GM10847 (cell line): ENCODE measurements at regions not wholly inside any gene's neighbourhood (a gene's known extent, or its start where the extent isn't known, plus 50 kb on each side); places are given as distances from the start of the nearest gene placed in this dataset.

ENCODE experiments used
- POLR2A ChIP-seq: IDR thresholded peaks from 2 replicates; pipeline ENCODE4 v1.6.1; 2011; ENCODE audit not compliant: insufficient read length; ENCODE audit errors: extremely low read depth

DNA sequence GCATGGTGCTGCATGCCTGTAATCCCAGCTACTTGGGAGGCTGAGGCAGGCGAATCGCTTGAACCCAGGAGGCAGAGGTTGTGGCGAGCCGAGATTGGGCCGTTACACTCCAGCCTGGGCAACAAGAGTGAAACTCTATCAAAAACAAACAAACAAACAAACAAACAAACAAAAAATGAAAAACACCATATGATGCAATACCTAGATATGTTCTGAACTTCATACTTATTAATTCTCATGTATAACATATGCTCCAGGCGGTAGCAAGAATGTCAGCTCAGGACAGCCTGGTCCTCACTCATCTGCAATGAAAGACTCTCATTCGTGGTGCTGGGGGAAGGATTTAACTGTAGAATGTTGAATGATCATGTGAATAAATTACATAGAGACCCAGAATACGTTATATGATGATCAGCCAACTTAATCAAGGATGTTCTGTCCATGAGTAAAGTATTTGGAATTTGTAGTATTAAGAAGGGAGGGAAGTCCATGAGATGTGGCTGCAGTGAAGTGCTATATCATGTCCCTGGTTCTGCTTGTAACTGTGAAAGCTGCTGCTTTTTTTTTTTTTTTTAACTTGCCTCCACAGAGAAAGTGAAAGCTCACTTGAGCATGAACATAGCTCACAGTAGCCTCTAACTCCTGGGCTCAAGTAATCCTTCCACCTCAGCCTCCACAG lies 206.8 kb downstream of the UQCRFS1 start:
- TF ChIP-seq POLR2A, result no peak

DNA sequence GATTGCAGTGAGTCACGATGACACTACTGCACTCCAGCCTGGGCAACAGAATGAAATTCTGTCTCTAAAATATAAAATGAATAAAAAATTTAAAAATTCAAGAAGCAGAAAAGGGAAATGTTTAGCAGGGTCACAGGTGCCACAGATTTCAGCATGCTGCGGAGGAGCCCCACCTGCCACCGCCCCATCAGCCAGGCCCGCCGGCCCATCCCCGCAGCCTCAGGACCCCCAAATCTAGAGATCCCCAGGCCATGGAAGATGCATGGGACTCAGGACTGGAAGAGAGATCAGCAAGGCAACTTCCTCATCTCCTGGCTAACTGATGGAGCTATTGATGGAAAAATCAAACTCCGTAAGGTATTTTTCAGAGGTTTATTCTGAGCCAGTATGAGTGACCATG lies 208.2 kb downstream of the UQCRFS1 start:
- no peak for TF ChIP-seq POLR2A

DNA sequence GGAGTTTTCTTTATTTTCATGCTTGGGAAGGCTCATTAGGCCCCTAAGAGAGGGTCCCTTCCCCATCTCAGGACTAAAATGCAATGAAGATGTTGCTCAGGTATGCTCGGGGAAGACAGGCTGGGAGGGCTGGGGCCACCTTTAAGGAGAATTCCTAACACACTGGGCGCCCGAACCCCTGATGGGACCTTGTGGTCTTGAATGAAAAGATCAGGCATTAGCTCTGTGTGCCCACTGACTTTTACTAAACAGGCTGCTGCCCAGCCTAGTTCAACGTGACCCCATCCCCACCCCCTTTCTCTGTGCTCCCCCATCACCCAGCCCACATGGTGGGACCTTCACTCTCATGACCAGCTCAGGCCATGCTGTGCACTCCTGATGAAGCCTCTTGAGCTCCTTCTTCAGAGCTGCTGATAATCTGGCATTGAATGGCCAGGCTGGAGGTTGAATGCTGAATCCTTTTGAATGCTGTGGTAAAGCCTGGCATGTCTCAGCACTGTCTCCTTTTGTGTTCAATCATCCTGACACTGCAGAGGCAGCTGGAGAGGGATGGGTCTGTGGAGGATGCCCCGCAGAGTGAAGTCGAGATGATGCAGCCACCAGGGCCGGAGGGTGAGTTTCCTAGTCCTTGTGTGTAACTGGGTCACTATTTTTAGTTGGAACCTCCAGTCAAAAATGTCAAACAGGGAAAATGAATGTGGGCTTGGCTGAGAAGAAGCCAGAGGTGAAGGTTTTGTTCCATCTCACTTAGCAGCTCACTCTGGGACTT lies 209.1 kb downstream of the UQCRFS1 start:
- no peak for TF ChIP-seq POLR2A

DNA sequence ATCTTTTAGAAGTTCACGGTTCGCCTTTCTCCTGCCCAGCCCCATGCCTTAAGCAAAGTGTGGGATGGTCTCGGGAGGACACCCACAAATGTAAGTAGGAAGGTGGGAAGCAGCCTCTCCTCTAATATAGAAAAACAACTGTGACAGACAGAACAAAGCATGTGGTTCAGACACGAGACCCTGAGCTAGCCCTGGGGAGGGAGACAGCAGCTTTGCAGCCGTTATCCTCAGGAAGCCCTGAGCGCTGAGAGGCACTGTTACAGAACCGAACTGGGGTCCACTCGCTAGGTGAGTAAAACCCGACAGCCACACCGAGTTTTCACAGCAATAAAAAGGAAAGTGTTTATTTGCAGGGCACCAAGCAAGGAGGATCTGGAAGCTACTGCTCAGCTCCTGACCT lies 210.6 kb downstream of the UQCRFS1 start:
- TF ChIP-seq POLR2A, result no peak

DNA sequence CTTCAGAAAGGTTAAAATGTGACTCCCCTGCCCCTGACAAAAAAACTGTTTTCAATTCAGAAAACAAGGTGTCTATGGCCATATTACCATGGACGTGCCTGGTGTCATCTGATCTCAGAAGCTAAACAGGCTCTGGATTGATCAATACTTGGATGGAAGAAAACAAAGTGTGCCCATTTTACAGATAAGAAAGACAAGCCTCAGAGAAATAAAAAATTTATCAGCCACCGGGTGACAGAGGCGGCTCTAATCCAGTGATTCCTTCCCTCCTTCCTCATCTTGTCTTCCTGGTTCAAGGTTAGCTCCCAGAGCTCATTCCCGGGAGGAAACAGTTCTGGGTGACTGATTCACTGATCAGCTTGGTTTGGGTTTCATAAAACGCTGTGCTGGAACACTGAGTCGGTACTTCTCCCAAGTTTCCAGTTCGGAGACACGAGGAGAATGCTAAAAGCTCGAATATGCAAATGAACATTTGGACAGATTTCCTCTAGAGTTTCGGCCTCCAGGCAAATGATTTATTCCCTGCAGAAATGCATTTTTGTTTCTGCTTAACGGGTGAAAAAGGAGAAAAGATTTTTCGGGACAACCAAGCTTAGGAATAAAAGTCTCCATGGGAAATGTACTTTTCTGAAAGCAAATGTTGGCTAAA lies 211.2 kb downstream of the UQCRFS1 start:
- no peak for TF ChIP-seq POLR2A

DNA sequence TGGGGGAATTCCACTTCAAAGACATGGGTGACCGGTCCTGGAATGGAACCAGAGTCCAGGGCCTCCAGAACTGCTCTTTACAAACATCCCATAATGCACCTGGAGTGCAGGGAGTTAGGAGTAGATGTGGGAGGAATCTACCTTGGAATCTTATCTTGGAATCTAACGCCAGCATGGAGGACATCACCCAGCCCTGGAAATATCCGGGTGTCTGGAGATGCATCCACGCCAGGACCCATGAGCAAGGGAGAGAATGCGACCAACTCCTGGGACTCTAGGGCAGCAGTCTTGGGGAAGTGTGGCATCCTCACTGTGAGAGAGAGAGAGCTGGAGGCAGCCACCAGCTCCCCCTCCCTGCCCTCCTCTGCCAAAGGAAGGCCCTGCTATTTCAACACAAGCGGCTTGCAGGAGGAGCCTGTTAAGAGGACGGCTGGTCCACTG lies 211.8 kb downstream of the UQCRFS1 start:
- TF ChIP-seq POLR2A, result no peak

DNA sequence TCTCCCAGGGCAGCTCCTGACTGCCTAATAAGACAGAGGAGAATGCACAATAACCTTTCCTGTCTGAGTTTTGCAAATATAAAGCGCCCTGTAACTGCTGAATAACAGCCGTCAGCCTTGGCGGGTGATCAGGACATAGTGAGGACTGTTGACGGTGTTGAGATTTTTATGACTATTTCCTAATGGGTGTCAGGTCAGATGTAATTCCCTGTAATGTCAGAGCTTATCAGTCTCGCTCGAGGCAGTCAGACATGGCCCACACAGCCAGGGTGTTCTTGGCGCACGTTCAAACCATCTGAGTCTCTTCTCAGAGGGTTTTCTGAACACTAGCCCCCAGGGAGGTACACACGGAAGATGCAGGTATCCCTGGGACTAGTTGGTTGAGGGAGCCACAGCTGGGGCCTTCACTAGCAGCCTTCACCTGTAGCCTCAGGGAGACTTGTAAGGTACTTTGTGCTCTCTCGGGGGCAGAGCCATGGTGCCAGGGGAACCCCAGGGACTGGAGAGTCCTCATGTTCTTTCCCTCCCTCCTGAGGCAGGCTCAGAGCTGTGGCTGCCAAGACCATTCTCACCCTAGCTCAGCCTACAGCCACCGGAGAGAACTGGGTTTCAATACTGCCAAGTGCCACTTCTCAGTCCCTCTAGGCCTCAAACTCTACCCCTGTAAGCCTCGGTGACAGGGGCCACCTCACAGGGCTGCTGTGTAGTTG lies 213.1 kb downstream of the UQCRFS1 start:
- TF ChIP-seq POLR2A, result no peak

DNA sequence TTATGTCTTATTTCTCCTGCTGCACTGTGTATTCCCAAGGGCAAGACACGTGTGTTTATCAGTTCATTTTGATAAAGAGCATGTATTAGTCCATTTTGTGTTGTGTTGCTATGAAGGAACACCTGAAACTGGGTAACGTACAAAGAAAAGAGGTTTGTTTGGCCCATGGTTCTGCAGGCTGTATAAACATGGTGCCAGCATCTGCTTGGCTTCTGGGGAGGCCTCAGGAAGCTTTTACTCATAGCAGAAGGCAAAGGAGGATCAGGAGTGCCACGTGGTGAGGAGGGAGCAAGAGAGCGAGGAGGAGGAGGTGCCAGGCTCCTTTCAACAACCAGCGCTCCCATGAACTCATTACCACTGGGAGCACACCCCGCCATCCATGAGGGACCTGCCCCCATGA lies 214.0 kb downstream of the UQCRFS1 start:
- TF ChIP-seq POLR2A, result no peak

DNA sequence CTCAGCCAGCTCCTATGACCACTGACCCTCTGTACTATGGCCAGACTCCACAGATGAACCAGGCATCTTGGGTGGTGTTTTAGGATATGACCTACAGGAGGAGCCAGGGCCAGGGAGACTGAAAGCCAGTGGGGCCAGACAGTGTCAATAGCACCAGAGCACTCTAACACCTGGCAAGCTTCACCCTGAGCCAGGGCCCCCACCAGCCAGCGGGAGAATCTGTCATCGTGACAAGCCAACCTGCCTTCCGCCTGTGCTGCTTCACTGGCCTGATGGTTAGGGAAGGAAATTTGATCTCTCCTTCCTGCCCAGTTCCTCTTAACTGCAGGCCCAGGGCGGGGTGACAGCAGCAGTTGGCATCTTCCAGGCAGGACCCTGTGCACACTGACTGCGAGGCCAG lies 222.4 kb downstream of the UQCRFS1 start:
- TF ChIP-seq POLR2A, result no peak

DNA sequence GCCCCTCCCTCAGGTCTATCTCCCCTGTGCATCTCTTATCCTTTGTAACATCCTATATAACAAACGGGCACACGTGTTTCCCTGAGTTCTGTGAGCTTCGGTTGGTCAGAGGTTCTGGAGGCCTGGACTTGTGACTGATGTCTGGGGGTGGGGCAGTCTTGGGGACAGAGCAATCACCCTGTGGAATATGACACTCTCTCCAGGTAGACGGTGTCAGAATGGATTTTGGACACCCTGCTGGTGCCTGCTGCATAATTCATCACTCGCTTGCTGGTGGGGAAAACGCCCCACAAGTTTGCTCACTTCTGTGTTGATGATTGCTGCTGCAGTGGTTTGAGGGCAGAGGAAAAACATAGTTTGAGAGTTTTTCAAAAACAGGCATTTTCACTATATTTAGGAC lies 223.2 kb downstream of the UQCRFS1 start:
- TF ChIP-seq POLR2A, result no peak

DNA sequence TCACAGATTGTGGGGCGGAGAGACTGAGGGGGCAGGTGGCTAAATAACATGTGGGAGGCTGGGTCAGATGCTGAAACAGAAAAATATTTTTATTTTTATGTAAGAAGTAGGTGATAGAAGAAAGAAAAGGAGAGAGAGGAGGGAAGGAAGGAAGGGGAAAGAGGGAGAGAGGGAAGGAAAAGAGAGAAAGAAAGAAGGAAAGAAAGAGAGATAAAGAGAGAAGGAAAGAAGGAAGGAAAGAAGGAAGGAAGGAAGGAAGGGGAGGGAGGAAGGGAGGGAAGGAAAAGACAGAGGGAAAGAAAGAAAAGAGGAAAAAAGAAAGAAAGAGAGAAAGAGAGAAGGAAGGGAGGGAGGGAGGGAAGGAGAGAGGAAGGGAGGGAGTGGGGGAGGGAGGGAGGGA lies 224.9 kb downstream of the UQCRFS1 start:
- TF ChIP-seq POLR2A, result no peak

DNA sequence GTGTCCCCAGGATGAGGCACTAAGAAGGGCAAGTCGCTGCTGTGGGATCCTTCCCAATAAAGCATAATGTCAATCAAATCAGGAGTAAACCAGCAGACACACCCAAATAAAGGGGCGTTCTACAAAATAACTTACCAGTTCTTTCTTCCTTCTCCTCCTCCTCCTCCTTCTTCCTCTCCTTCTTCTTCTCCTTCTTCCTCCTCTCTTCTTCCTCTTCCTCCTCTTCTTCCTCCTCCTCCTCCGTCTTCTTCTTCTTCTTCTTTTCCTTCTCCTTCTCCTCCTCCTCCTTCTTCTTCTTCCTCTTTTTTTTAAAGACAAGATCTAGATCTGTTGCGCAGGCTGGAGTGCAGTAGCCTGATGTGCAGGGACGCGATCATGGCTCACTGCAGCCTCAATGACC lies 225.8 kb downstream of the UQCRFS1 start:
- TF ChIP-seq POLR2A, result no peak

DNA sequence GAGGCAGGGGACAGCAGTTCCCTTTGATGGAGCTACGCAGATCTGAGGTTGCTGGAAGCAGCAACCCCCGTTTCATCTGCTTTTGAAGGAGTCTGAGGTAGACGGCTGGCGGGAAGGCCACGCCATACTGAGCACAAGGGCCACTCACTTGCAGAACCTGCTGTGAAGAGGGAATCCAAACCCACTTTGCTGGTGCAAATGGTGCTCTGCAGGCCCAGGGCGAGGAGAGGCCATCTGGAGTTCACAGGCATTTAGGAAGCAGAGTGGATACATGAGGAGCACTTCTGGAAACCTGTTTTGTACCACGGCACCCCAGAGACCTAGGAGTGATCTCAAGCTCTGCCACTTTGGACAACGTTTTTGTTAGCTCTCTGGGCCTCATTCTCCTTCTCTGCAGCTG lies 227.8 kb downstream of the UQCRFS1 start:
- no peak for TF ChIP-seq POLR2A

DNA sequence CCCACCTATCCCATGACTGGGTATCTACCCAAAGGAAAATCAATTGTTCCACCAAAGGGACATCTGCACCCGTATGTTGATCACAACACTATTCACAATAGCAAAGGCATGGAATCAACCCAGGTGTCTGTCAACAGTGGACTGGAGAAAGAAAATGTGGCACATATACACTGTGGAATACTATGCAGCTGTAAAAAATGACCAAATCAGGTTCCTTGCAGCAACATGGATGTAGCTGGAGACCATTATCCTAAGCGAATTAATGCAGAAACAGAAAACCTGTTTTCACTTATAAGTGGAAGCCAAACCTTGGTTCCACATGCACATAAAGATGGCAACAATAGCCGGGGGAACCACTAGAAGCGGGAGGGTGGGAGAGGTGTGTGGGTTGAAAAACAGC lies 228.6 kb downstream of the UQCRFS1 start:
- no peak for TF ChIP-seq POLR2A

DNA sequence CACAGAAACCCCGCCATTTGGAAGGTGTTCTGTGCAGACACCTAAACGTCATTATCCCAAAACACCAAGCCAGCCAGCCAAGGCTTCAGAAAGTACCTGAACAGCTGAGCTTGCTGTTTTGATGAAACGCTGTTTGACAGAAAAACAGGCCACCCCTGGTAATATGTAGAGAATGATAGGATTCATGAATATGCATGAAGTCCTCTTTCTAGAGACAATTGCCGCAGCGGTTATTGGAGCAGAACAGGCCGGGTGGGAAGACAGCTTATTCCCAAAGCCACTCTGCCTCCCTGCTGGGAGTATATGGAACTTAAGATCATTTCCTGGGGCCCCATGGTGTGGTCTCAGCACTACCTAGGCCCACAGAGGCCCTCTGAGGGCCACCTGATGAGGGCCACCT lies 229.5 kb downstream of the UQCRFS1 start:
- no peak for TF ChIP-seq POLR2A

DNA sequence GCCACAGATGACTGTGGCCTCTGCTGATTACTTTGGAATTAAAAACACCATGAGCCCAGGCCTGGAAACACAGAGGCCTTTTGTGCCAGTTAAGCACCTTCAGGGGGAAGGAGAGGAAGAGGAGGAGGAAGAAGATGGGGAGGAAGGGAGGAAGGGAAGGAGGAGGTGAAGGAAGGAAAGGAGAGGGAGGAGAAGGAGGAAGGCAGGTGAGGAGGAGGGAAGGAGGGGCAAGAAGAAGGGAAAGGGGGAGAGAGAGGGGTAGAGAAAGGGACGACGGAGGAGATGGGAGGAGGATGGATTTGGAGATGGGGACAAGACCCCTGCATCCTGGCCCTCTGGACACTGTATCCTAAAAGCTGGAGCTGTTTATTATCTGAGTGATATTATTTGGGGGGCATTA lies 231.0 kb downstream of the UQCRFS1 start:
- TF ChIP-seq POLR2A, result no peak
